ENCODE measurements at regions not wholly inside any gene's neighbourhood (a gene's known extent, or its start where the extent isn't known, plus 50 kb on each side); places are given as distances from the start of the nearest gene placed in this dataset.

- no peak for DNase-seq (ENCODE audit: low read depth)
Observed at GRCh38 chr18:42137693-42138375, 182.8 kb downstream of the PIK3C3 start.

GRCh38 chr18:42141439-42141838 is 186.4 kb downstream of the PIK3C3 start:
- no peak for DNase-seq (ENCODE audit: low read depth)

DNA sequence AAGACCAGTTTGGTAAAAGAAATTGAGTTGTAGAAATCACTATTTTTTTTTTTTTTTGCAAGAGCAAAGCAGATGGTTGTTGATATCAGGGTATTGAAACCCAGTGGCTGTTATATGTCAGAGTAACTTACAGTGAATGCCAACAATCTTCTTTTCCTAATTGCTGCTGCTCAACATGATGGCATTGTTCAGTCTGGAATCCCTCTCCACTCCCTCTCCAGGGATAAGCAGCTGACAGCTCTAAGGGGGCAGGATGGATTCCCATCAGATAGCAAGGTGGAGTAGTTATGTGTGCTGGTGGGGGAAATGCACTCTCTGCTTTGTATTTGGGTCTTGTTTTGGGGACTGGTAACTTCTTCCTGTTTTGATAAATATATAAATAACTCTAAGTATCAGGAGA is 200.0 kb downstream of the PIK3C3 start:
- DNase-seq (ENCODE audit: low read depth), result no peak

GRCh38 chr18:42156281-42156680 is 201.2 kb downstream of the PIK3C3 start:
- peak; percentile 5 for DNase-seq (ENCODE audit: low read depth)

- DNase-seq (ENCODE audit: low read depth), result no peak
Observed at GRCh38 chr18:42157420-42157819, 202.4 kb downstream of the PIK3C3 start.

GRCh38 chr18:42157878-42158277 is 202.8 kb downstream of the PIK3C3 start:
- DNase-seq (ENCODE audit: low read depth), result no peak

- DNase-seq (ENCODE audit: low read depth), result no peak
Observed at GRCh38 chr18:42159146-42159545, 204.1 kb downstream of the PIK3C3 start.

DNA sequence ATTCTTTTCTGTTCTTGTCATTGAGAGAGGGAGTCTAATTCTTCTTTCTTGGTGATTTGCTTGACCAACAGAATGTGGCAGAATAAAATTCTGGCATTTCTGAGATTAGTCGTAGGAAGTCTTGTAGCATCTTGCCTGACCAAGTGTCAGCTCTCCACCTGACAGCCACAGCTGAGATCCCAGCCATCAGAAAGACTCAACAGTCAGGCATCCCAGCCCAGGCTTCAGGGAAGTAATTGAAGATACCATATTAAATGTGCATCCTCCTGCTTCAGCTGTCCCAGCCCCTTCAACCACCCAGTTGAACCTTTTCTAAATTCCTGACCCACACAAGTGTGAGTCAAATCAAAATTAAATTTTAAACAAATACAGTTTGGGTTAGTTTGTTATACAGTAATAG is 208.3 kb downstream of the PIK3C3 start:
- no peak for DNase-seq (ENCODE audit: low read depth)

GRCh38 chr18:42164556-42164955 is 209.5 kb downstream of the PIK3C3 start:
- DNase-seq (ENCODE audit: low read depth), result no peak

DNA sequence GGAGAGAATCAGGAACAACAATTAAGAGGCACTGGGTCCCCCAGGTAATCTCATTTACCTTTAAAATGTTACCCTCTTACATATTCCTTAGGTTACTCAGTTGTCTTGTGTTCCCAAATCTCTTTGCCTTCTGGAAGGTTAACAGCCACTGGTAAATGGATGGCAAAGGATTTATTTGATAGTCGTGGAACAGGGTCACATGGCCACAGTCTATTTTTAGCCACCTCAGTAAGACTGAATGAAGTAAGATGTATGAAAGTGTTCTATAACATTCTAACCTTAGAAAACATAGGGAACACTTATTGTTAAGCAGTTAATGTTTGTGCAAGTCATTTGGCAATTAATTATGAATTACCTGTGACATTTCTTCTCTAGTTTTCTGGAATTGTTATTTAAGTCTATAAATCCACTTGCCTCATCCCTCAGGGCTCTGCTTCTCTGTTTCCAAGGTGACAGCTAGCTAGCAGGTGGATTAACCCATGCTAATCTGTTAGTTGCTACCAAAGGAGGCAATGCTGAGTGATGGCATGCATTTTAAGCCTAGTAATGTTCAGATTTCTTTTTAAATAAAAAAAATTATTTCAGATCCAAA is 211.0 kb downstream of the PIK3C3 start:
- no peak for DNase-seq (ENCODE audit: low read depth)

- DNase-seq (ENCODE audit: low read depth), result no peak
Observed at GRCh38 chr18:42168487-42168886, 213.5 kb downstream of the PIK3C3 start.

DNA sequence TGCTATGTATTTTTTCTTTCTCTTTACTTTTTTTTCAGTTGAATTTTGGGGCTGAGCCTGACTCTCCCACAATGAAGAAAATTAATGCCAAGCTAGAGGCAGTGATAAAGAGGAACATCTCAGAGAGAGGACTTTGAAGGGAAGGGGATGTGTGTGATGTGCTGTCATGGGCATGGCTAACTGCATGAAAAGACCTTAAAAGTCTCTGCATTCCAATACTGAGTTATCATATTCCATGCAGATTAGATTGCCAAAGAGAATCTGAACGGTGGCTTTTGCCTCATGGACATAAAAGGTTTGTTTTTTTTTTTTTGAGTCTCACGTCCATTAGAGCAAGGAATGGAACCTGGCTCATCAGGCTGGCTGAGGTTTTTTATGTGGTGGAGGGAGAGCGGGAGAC is 213.9 kb downstream of the PIK3C3 start:
- no peak for DNase-seq (ENCODE audit: low read depth)

- DNase-seq (ENCODE audit: low read depth), result peak; percentile 70
Observed at GRCh38 chr18:42174909-42175308, 219.9 kb downstream of the PIK3C3 start.

- no peak for DNase-seq (ENCODE audit: low read depth)
Observed at GRCh38 chr18:42176599-42176998, 221.6 kb downstream of the PIK3C3 start.

DNA sequence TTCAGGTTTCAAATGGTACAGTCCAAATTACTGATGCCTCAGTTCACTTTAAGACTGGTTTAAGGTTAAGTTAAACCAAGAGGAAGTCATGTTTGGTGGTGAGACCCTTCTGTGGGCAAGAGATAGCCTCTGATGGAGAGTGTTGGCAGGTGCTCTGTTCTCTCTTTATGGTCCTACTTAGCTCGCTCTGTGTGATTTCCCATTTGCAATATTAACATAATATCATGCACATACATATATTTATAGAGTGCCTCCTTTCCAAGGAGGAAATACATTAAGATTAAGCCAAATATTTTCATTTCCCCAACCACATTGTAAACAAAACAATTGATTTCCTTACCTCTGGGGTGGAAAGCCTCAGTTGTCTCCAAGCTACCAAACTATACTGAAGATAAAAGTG is 222.4 kb downstream of the PIK3C3 start:
- no peak for DNase-seq (ENCODE audit: low read depth)

GRCh38 chr18:42178376-42179080 is 223.5 kb downstream of the PIK3C3 start:
- DNase-seq (ENCODE audit: low read depth), result no peak

GRCh38 chr18:42179542-42180121 is 224.6 kb downstream of the PIK3C3 start:
- DNase-seq (ENCODE audit: low read depth), result no peak

DNA sequence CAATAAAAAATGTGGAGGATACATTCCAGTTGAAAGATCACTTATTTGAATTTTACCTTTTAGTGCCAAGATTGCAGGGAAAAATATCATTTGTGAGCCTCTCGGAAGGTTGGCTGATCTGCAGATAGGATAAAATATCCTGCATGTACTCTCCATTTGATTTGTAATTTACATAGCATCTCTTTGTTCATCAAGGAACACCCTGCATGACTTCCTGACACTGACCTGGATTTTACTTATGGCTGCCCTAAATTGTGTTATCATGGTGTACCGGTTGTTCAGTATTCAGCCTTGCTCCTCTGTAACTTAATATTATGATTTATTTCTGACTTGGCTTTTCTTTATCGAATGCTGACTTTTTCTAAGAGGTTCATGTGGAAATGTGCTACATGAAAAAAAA is 226.4 kb downstream of the PIK3C3 start:
- no peak for DNase-seq (ENCODE audit: low read depth)

DNA sequence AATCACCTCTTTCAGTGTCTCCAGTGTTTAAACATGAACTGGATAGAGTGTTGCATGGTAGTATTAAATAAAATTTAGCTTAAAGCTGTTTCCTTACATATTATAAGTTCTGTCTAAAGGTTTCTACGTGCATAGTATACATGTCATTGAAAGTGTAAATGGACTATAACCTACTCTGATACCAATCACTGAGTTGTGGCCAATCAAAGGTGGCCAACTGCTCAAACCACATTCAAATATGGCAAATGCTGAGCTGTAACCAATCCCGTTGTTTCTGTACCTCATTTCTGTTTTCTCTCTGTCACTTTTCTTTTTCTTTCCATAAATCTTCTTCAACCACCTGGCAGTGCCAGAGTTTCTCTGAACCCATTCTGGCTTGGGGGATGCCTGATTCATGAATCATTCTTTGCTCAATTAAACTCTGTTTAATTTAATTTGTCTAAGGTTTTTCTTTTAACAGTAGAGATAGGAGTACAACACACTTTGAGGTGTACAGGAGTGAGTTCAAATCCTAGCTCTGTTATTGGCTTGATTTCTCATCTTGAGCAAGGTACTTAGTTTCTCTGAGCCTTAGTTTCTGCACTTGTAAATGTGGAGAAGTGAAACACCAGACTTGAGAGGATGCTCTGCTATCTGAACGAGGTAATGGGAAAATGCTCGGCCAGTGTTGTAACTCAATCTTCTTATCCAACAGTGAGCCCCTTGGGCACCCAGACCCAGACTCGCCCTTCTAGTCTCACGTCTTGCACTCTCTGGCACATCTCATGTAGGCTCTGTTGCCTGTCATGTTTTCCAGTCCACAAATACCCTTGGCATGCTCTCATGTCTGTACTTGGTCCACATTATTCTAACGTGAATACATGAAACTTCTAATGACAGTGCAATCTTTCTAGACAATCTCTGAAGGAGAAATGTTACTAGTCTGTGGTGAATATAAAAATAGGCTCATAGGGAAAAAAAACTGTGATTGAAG is 228.0 kb downstream of the PIK3C3 start:
- peak; percentile 53 for DNase-seq (ENCODE audit: low read depth)

GRCh38 chr18:42183746-42184145 is 228.7 kb downstream of the PIK3C3 start:
- peak; percentile 86 for DNase-seq (ENCODE audit: low read depth)
